ENCODE measurements at regions not wholly inside any gene's neighbourhood (a gene's known extent, or its start where the extent isn't known, plus 50 kb on each side); places are given as distances from the start of the nearest gene placed in this dataset.

- DNase-seq (ENCODE audit: low read depth), result no peak
- POLR2A ChIA-PET, result no interaction called here
- no peaks in the 10 kb centered on the region for H3K36me3 ChIP-seq (ENCODE audit: control insufficient read depth, insufficient read depth, low read length)
- peak; percentile 58 for TF ChIP-seq CTCF (IDR thresholded peaks at IDR 0.05; ENCODE audit: insufficient read depth, low read depth, low read length)
- CTCF ChIA-PET, result interaction anchor here (0.7 to 0.8 kb wide), 2 partner anchors 9 to 771 kb away, joined by 3 read pairs; no protein-coding TSS in a partner anchor
- H3K4me3 ChIP-seq (ENCODE audit: low read depth, low read length), result no peak overlapping the region
- no peaks in the 10 kb centered on the region for H3K27me3 ChIP-seq (ENCODE audit: control insufficient read depth, insufficient read depth, low read length)
Observed at GRCh38 chr1:37323486-37324377, 150.6 kb upstream of the ZC3H12A start.

GRCh38 chr1:37325010-37325409 is 149.4 kb upstream of the ZC3H12A start:
- H3K4me3 ChIP-seq (ENCODE audit: low read depth, low read length), result no peak overlapping the region
- CTCF ChIA-PET, result no interaction called here
- no peaks in the 10 kb centered on the region for H3K36me3 ChIP-seq (ENCODE audit: control insufficient read depth, insufficient read depth, low read length)
- no peaks in the 10 kb centered on the region for H3K27me3 ChIP-seq (ENCODE audit: control insufficient read depth, insufficient read depth, low read length)
- POLR2A ChIA-PET, result no interaction called here
- no peak for TF ChIP-seq CTCF (IDR thresholded peaks at IDR 0.05; ENCODE audit: insufficient read depth, low read depth, low read length)
- DNase-seq (ENCODE audit: low read depth), result no peak

GRCh38 chr1:37325509-37326437 is 148.6 kb upstream of the ZC3H12A start:
- no peak for TF ChIP-seq CTCF (IDR thresholded peaks at IDR 0.05; ENCODE audit: insufficient read depth, low read depth, low read length)
- ChIA-PET POLR2A (no interaction called here), CTCF (no interaction called here)
- Histone ChIP-seq H3K27me3 (ENCODE audit: control insufficient read depth, insufficient read depth, low read length) (no peaks in the 10 kb centered on the region), H3K4me3 (ENCODE audit: low read depth, low read length) (no peak overlapping the region), H3K36me3 (ENCODE audit: control insufficient read depth, insufficient read depth, low read length) (no peaks in the 10 kb centered on the region)
- no peak for DNase-seq (ENCODE audit: low read depth)

GRCh38 chr1:37332126-37332525 is 142.3 kb upstream of the ZC3H12A start:
- POLR2A ChIA-PET, result no interaction called here
- CTCF ChIA-PET, result no interaction called here
- no peaks in the 10 kb centered on the region for H3K27me3 ChIP-seq (ENCODE audit: control insufficient read depth, insufficient read depth, low read length)
- TF ChIP-seq CTCF (IDR thresholded peaks at IDR 0.05; ENCODE audit: insufficient read depth, low read depth, low read length), result no peak
- no peak for DNase-seq (ENCODE audit: low read depth)
- H3K4me3 ChIP-seq (ENCODE audit: low read depth, low read length), result no peak overlapping the region
- no peaks in the 10 kb centered on the region for H3K36me3 ChIP-seq (ENCODE audit: control insufficient read depth, insufficient read depth, low read length)

GRCh38 chr1:37338658-37339057 is 135.7 kb upstream of the ZC3H12A start:
- Histone ChIP-seq H3K36me3 (ENCODE audit: control insufficient read depth, insufficient read depth, low read length) (no peaks in the 10 kb centered on the region), H3K4me3 (ENCODE audit: low read depth, low read length) (no peak overlapping the region), H3K27me3 (ENCODE audit: control insufficient read depth, insufficient read depth, low read length) (no peaks in the 10 kb centered on the region)
- POLR2A ChIA-PET, result no interaction called here
- no peak for TF ChIP-seq CTCF (IDR thresholded peaks at IDR 0.05; ENCODE audit: insufficient read depth, low read depth, low read length)
- CTCF ChIA-PET, result no interaction called here
- no peak for DNase-seq (ENCODE audit: low read depth)
